ENCODE measurements at regions not wholly inside any gene's neighbourhood (a gene's known extent, or its start where the extent isn't known, plus 50 kb on each side); places are given as distances from the start of the nearest gene placed in this dataset.

GRCh38 chr18:38539371-38539770, 973.8 kb upstream of the CELF4 start (continued):
- TF ChIP-seq NR2C2 (IDR thresholded peaks at IDR 0.05; ENCODE audit: borderline replicate concordance, control insufficient read depth, insufficient read length, low read depth) (no peak), JUNB (IDR thresholded peaks at IDR 0.05) (no peak), ZNF207 (IDR thresholded peaks at IDR 0.05; ENCODE audit: borderline replicate concordance) (no peak), YY1 (IDR thresholded peaks at IDR 0.05; ENCODE audit: low read depth, low read length) (no peak), PKNOX1 (IDR thresholded peaks at IDR 0.05) (no peak), CREB1 (IDR thresholded peaks at IDR 0.05; ENCODE audit: low read depth) (no peak), ZBTB33 (IDR thresholded peaks at IDR 0.05) (no peak), NBN (IDR thresholded peaks at IDR 0.05) (no peak)

- FAIRE-seq = no peak
- H3K79me2 ChIP-seq (ENCODE audit: control insufficient read depth, insufficient read depth, low read length) = no peaks in the 10 kb centered on the region
- H3K36me3 ChIP-seq (ENCODE audit: control insufficient read depth in 2 of 2, insufficient read depth in 2 of 2, low read length in 1 of 2) = no peaks in the 10 kb centered on the region
- intact Hi-C loops (cut with micrococcal nuclease; ENCODE audit: unreplicated experiment) (no loop called here), in situ Hi-C loops (cut with MboI) (no loop called here)
- H3K4me2 ChIP-seq (ENCODE audit: control insufficient read depth, insufficient read depth) = no peak overlapping the region
- H3K4me3 ChIP-seq = no peak overlapping the region
- ChIA-PET CTCF (interaction anchor here (1.0 kb wide), 1 partner anchor 23 kb away, joined by 3 read pairs; no protein-coding TSS in a partner anchor), RAD21 (ENCODE audit: unreplicated experiment) (no interaction called here), POLR2A (no interaction called here), SMC1A (ENCODE audit: uncharacterized antibody, unreplicated experiment) (no interaction called here)
- no peaks in the 10 kb centered on the region for H3K27me3 ChIP-seq (replicated peaks in 1 of 2; ENCODE audit: control insufficient read depth in 2 of 2, insufficient read depth in 2 of 2, low read length in 1 of 2)
- DNase-seq (ENCODE audit: low read depth, low spot score) = no peak
- no peak for ATAC-seq
- H3K9me3 ChIP-seq (replicated peaks; ENCODE audit: control insufficient read depth, insufficient read depth, low read length) = peaks cover 4% of the 10 kb centered on the region; the same call in 2 of the 3 replicates
- no peak overlapping the region for H3K27ac ChIP-seq (ENCODE audit: control insufficient read depth, insufficient read depth)
- BruUV-seq (replicated peaks) = no TSS peak
- no peaks in the 10 kb centered on the region for H4K20me1 ChIP-seq (ENCODE audit: control insufficient read depth, insufficient read depth)
- no peak overlapping the region for H2AFZ ChIP-seq (ENCODE audit: control insufficient read depth, low read depth, low read length)
- H3K4me1 ChIP-seq (ENCODE audit: control insufficient read depth, insufficient read depth, low read length) = no peaks in the 10 kb centered on the region
- no peak overlapping the region for H3K9ac ChIP-seq (ENCODE audit: control insufficient read depth, insufficient read depth, low read length)
- TF ChIP-seq CHD2 (IDR thresholded peaks at IDR 0.05; ENCODE audit: borderline replicate concordance, low read depth, low read length) (no peak), ATF2 (IDR thresholded peaks at IDR 0.05; ENCODE audit: low read length) (no peak), TBL1XR1 (IDR thresholded peaks at IDR 0.05; ENCODE audit: low read depth, low read length) (no peak), ZNF687 (IDR thresholded peaks at IDR 0.05) (no peak), PAX8 (IDR thresholded peaks at IDR 0.05) (no peak), BHLHE40 (IDR thresholded peaks at IDR 0.05; ENCODE audit: borderline replicate concordance in 1 of 2, low read depth in 2 of 2, low read length in 1 of 2) (no peak), FOXK2 (IDR thresholded peaks at IDR 0.05) (no peak), EZH2 (IDR thresholded peaks at IDR 0.05; ENCODE audit: borderline replicate concordance, control insufficient read depth, low read depth, low read length) (no peak)
These were observed 968.5 kb upstream of the CELF4 start for GRCh38 chr18:38534073-38534472.

All from GM12878 (cell line).